H1 (cell line): ENCODE measurements at regions not wholly inside any gene's neighbourhood (a gene's known extent, or its start where the extent isn't known, plus 50 kb on each side); places are given as distances from the start of the nearest gene placed in this dataset.

Experiments used
- CTCF ChIA-PET: fragments of 300-600 bp; sonication (Branson Sonifier 250); formaldehyde crosslinking; loops from one replicate; lab custom pipeline; 2021; ENCODE audit not compliant: partially characterized antibody; lab: Charles Lee
- POLR2A ChIA-PET: fragments of 300-600 bp; sonication (Branson Sonifier 250); formaldehyde crosslinking; loops from one replicate; lab custom pipeline; 2021; ENCODE audit warnings: inconsistent platforms; ENCODE audit not compliant: partially characterized antibody; lab: Charles Lee
- DNase-seq, 2 experiments: peaks; one replicate each; pipeline versions ENCODE4 v3.0.0 to v3.0.0-alpha.2; 2010 to 2022; ENCODE audit warnings: low spot score in 2 of 2, low read depth in 1 of 2, mixed read lengths in 1 of 2
- FAIRE-seq: peaks from 2 replicates; lab custom pipeline; 2011; peaks lifted over from hg19 to GRCh38; lab: Jason Lieb, UNC
- H2AFZ ChIP-seq: 2 replicates; pipeline ENCODE4 v1.8.1; 2012; ENCODE audit warnings: low read length, inconsistent platforms
- H2AK5ac ChIP-seq: 2 replicates; pipeline ENCODE4 v1.6.1; 2013; ENCODE audit warnings: low read depth, low read length
- H2BK120ac ChIP-seq: replicated peaks from 2 replicates; pipeline ENCODE3; 2013; ENCODE audit warnings: low read depth, low read length, inconsistent platforms
- H2BK12ac ChIP-seq: 2 replicates; pipeline ENCODE4 v1.6.1; 2013; ENCODE audit warnings: low read depth, low read length
- H2BK15ac ChIP-seq: 2 replicates; pipeline ENCODE4 v1.6.1; 2013; ENCODE audit warnings: low read length
- H2BK20ac ChIP-seq: 2 replicates; pipeline ENCODE4 v1.6.1; 2013; ENCODE audit warnings: low read length
- H2BK5ac ChIP-seq: 2 replicates; pipeline ENCODE4 v1.6.1; 2013; ENCODE audit warnings: low read depth, low read length
- H3K14ac ChIP-seq: 2 replicates; pipeline ENCODE4 v1.6.1; 2013; ENCODE audit warnings: inconsistent platforms; ENCODE audit not compliant: insufficient read length
- H3K18ac ChIP-seq: 2 replicates; pipeline ENCODE4 v1.6.1; 2013; ENCODE audit warnings: low read length; ENCODE audit errors: extremely low read depth
- H3K23ac ChIP-seq: 2 replicates; pipeline ENCODE4 v1.6.1; 2013; ENCODE audit warnings: inconsistent platforms; ENCODE audit not compliant: insufficient read length
- H3K23me2 ChIP-seq: 2 replicates; pipeline ENCODE4 v1.6.1; 2013; ENCODE audit warnings: low read depth, low read length
- H3K27ac ChIP-seq: 2 replicates; pipeline ENCODE4 v1.6.1; 2011; ENCODE audit warnings: low read depth, low read length, inconsistent platforms
- H3K27me3 ChIP-seq, 4 experiments: replicated peaks in 1 of 4; 1 replicate in 1 of 4; 2 replicates in 3 of 4; pipeline versions ENCODE4 v1.6.1 to v1.8.1; 2011 to 2013; ENCODE audit warnings: low read length in 3 of 4, mild to moderate bottlenecking in 3 of 4, inconsistent platforms in 2 of 4, mixed read lengths in 2 of 4, moderate library complexity in 1 of 4; ENCODE audit not compliant: control insufficient read depth in 3 of 4, insufficient read depth in 3 of 4; ENCODE audit errors: extremely low read depth in 1 of 4
- H3K36me3 ChIP-seq, 4 experiments: 2 replicates each; pipeline versions ENCODE4 v1.6.1 to v1.8.1; 2011 to 2013; ENCODE audit warnings: mild to moderate bottlenecking in 4 of 4, low read length in 3 of 4, moderate library complexity in 2 of 4, control low read depth in 1 of 4, inconsistent platforms in 1 of 4; ENCODE audit not compliant: insufficient read depth in 4 of 4, control insufficient read depth in 2 of 4
- H3K4ac ChIP-seq: replicated peaks from 2 replicates; pipeline ENCODE3; 2013; ENCODE audit warnings: low read length, low read depth, mixed read lengths, inconsistent platforms; ENCODE audit not compliant: insufficient read length
- H3K4me1 ChIP-seq, 4 experiments: replicated peaks in 1 of 4; 1 replicate in 1 of 4; 2 replicates in 3 of 4; pipeline versions ENCODE4 v1.6.1 to v1.8.1; 2011 to 2013; ENCODE audit warnings: low read length in 3 of 4, inconsistent platforms in 2 of 4, mixed read lengths in 1 of 4; ENCODE audit not compliant: insufficient read depth in 4 of 4, control insufficient read depth in 3 of 4
- H3K4me2 ChIP-seq, 2 experiments: 2 replicates each; pipeline versions ENCODE4 v1.6.1 to v1.8.1; 2011 to 2013; ENCODE audit warnings: low read depth in 2 of 2, low read length in 2 of 2, control low read depth in 1 of 2, inconsistent platforms in 1 of 2, mild to moderate bottlenecking in 1 of 2; ENCODE audit not compliant: insufficient read depth in 1 of 2
- H3K4me3 ChIP-seq, 4 experiments: fragments of 200-600, 300-600 bp in 1 of 4; sonication (generic), shearing (Covaris generic), sonication (Bioruptor Twin) in 1 of 4; 2 replicates each; pipeline versions ENCODE4 v1.5.1 to v1.8.1; 2011 to 2016; ENCODE audit warnings: low read length in 4 of 4, low read depth in 3 of 4, control low read depth in 2 of 4, inconsistent platforms in 2 of 4, mild to moderate bottlenecking in 2 of 4, mixed read lengths in 1 of 4, moderate library complexity in 1 of 4; ENCODE audit not compliant: insufficient read depth in 2 of 4; ENCODE audit errors: extremely low read depth in 1 of 4
- H3K56ac ChIP-seq: replicated peaks from 2 replicates; pipeline ENCODE3; 2013; ENCODE audit warnings: low read depth, mild to moderate bottlenecking, mixed read lengths, low read length, inconsistent platforms; ENCODE audit not compliant: insufficient read length
- H3K79me1 ChIP-seq: 2 replicates; pipeline ENCODE4 v1.6.1; 2013; ENCODE audit warnings: low read depth, low read length, control low read depth
- H3K79me2 ChIP-seq, 2 experiments: 2 replicates each; pipeline versions ENCODE4 v1.6.1 to v1.8.1; 2012 to 2013; ENCODE audit warnings: low read length in 2 of 2, mild to moderate bottlenecking in 2 of 2, inconsistent platforms in 1 of 2; ENCODE audit not compliant: insufficient read depth in 2 of 2, control insufficient read depth in 1 of 2
- H3K9ac ChIP-seq, 4 experiments: replicated peaks in 1 of 4; 1 replicate in 1 of 4; 2 replicates in 3 of 4; pipeline versions ENCODE4 v1.6.1 to v1.8.1; 2011 to 2013; ENCODE audit warnings: low read depth in 3 of 4, low read length in 3 of 4, control low read depth in 2 of 4, mild to moderate bottlenecking in 2 of 4, moderate library complexity in 2 of 4, inconsistent platforms in 1 of 4; ENCODE audit errors: extremely low read depth in 1 of 4
- H3K9me3 ChIP-seq, 2 experiments: 2 replicates each; pipeline versions ENCODE4 v1.6.1 to v1.8.1; 2012 to 2013; ENCODE audit warnings: mild to moderate bottlenecking in 2 of 2, moderate library complexity in 2 of 2, control low read depth in 1 of 2, inconsistent platforms in 1 of 2, low read depth in 1 of 2, low read length in 1 of 2, mixed read lengths in 1 of 2; ENCODE audit not compliant: insufficient read depth in 2 of 2
- H4K20me1 ChIP-seq, 2 experiments: replicated peaks in 1 of 2; 2 replicates each; pipeline versions ENCODE3 to v1.8.1; 2011 to 2013; ENCODE audit warnings: inconsistent platforms in 2 of 2, low read length in 2 of 2, mild to moderate bottlenecking in 1 of 2; ENCODE audit not compliant: insufficient read depth in 2 of 2, control insufficient read depth in 1 of 2
- H4K5ac ChIP-seq: 2 replicates; pipeline ENCODE4 v1.6.1; 2013; ENCODE audit warnings: low read length, low read depth, mixed read lengths, inconsistent platforms; ENCODE audit not compliant: insufficient read length
- H4K8ac ChIP-seq: 2 replicates; pipeline ENCODE4 v1.8.0; 2013; ENCODE audit warnings: mild to moderate bottlenecking, moderate library complexity, low read length, inconsistent platforms; ENCODE audit not compliant: insufficient read depth; ENCODE audit errors: extremely low read depth
- H4K91ac ChIP-seq: replicated peaks from 2 replicates; pipeline ENCODE3; 2013; ENCODE audit warnings: low read length, mixed read lengths, inconsistent platforms; ENCODE audit not compliant: insufficient read length
- JUN ChIP-seq: IDR thresholded peaks from 2 replicates; pipeline ENCODE4 v1.6.1; 2011; ENCODE audit warnings: low read depth, mild to moderate bottlenecking, improper control_type of control experiment, low read length
- WGBS, 2 experiments: shearing (Covaris generic) in 1 of 2; methylation state at CpG; one replicate each; pipeline versions ENCODE4 v1.1.6 to v1.1.7; 2013 to 2015; ENCODE audit warnings: low lambda C conversion rate in 2 of 2, mixed read lengths in 2 of 2, inconsistent platforms in 1 of 2, low coverage in 1 of 2, missing lambda C conversion rate in 1 of 2; ENCODE audit not compliant: insufficient replicate concordance in 2 of 2, insufficient coverage in 1 of 2, insufficient read length in 1 of 2; ENCODE audit errors: extremely low coverage in 1 of 2, missing lambda C conversion rate in 1 of 2; 5-methylcytosine and 5-hydroxymethylcytosine counted together

DNA sequence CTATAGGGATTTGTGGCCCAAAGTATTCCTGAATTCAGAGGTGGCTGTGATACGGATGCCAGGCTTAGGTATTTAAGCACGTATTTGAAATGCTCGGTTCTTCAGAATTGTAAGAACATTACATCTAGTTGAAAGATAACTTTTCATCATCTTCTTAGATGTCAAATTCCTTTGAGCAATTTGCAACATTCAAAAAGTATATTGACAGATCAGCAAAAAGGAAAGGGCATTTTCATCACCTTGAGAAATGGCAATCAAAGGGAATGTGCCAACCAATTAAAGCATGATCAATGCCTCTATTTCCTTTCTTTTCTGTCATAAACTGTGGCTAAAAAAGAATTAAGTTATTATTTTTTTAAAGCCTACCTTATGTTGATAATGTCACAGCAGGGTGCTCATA is 66.3 kb upstream of the LRRTM4 start:
- H3K56ac ChIP-seq = no peak overlapping the region
- H2BK15ac ChIP-seq = no peak overlapping the region
- no peaks in the 10 kb centered on the region for H3K23me2 ChIP-seq
- no peak overlapping the region for H3K4ac ChIP-seq
- TF ChIP-seq JUN = no peak
- no peaks in the 10 kb centered on the region for H3K27me3 ChIP-seq
- H4K8ac ChIP-seq = no peak overlapping the region
- H2BK120ac ChIP-seq = no peak overlapping the region
- no peak overlapping the region for H4K91ac ChIP-seq
- FAIRE-seq = no peak
- ChIA-PET POLR2A (no interaction called here), CTCF (interaction anchor here (1.2 kb wide), 1 partner anchor 22 kb away, joined by 3 read pairs; no protein-coding TSS in a partner anchor)
- H2AFZ ChIP-seq = no peak overlapping the region
- DNase-seq = no peak
- no peak overlapping the region for H3K18ac ChIP-seq
- no peaks in the 10 kb centered on the region for H4K20me1 ChIP-seq
- no peak overlapping the region for H3K4me3 ChIP-seq
- no peak overlapping the region for H3K4me2 ChIP-seq
- H3K79me1 ChIP-seq = no peaks in the 10 kb centered on the region
- 89% methylated on average over 3 of the region's 3 CpGs; no CpG with 5 or more reads in 1 of the 2 experiments for WGBS, 2 experiments
- no peak overlapping the region for H3K9ac ChIP-seq
- H3K4me1 ChIP-seq = no peaks in the 10 kb centered on the region
- H3K27ac ChIP-seq = no peak overlapping the region
- no peaks in the 10 kb centered on the region for H3K36me3 ChIP-seq
- H4K5ac ChIP-seq = no peak overlapping the region
- no peak overlapping the region for H2BK12ac ChIP-seq
- H2BK5ac ChIP-seq = no peak overlapping the region
- no peak overlapping the region for H3K14ac ChIP-seq
- no peak overlapping the region for H2AK5ac ChIP-seq
- H3K79me2 ChIP-seq = no peaks in the 10 kb centered on the region
- H2BK20ac ChIP-seq = no peak overlapping the region
- no peak overlapping the region for H3K23ac ChIP-seq
- H3K9me3 ChIP-seq = peaks cover 0 to 5% of the 10 kb centered on the region in 2 experiments; a peak in 1 of 4 replicates
